B cell (primary cell): ENCODE measurements at regions not wholly inside any gene's neighbourhood (a gene's known extent, or its start where the extent isn't known, plus 50 kb on each side); places are given as distances from the start of the nearest gene placed in this dataset.

Experiments used
- ATAC-seq: fragments of 200-7000 bp; cut with Tn5 transposase; one replicate; pipeline ENCODE4 v1.10.0; 2021; ENCODE audit warnings: low read depth, mild to moderate bottlenecking, moderate number of reproducible peaks, moderate library complexity
- CTCF ChIA-PET: fragments of 350-600 bp; sonication (Branson Sonifier 250); formaldehyde crosslinking; loops from one replicate; lab custom pipeline; 2021; ENCODE audit warnings: antibody characterized with exemption, inconsistent platforms; lab: Charles Lee
- POLR2A ChIA-PET: fragments of 350-600 bp; sonication (Branson Sonifier 250); formaldehyde crosslinking; loops from one replicate; lab custom pipeline; 2021; ENCODE audit warnings: antibody characterized with exemption; lab: Charles Lee
- DNase-seq: peaks from one replicate; pipeline ENCODE4 v3.0.0; 2013
- H2AFZ ChIP-seq: 2 replicates; pipeline ENCODE4 v1.6.1; 2012; ENCODE audit warnings: mild to moderate bottlenecking, low read depth, low read length; ENCODE audit not compliant: insufficient read depth, poor library complexity, severe bottlenecking
- H3K27ac ChIP-seq, 2 donors: 1 replicate in 1 of 2; 2 replicates in 1 of 2; pipeline ENCODE4 v1.5.1; 2012 to 2013; ENCODE audit warnings: low read length in 2 of 2, mild to moderate bottlenecking in 2 of 2, moderate library complexity in 1 of 2
- H3K27me3 ChIP-seq, 4 experiments: fragments of 200-600 bp in 1 of 4; sonication (generic) in 1 of 4; replicated peaks in 1 of 4; 1 replicate in 2 of 4; 2 replicates in 2 of 4; pipeline versions ENCODE4 v1.6.1 to v1.7.0; 2013 to 2016; ENCODE audit warnings: low read length in 3 of 4, mild to moderate bottlenecking in 2 of 4, mixed read lengths in 1 of 4, moderate library complexity in 1 of 4; ENCODE audit not compliant: insufficient read depth in 4 of 4, control insufficient read depth in 3 of 4; ENCODE audit errors: control extremely low read depth in 1 of 4
- H3K36me3 ChIP-seq, 2 experiments: replicated peaks in 1 of 2; 1 replicate in 1 of 2; 2 replicates in 1 of 2; pipeline versions ENCODE4 v1.6.1 to v1.7.1; 2013; ENCODE audit warnings: low read length in 1 of 2; ENCODE audit not compliant: insufficient read depth in 2 of 2, control insufficient read depth in 1 of 2; ENCODE audit errors: control extremely low read depth in 1 of 2, extremely low read depth in 1 of 2
- H3K4me1 ChIP-seq, 2 donors: fragments of 200-600 bp in 1 of 2; sonication (generic) in 1 of 2; 1 replicate in 1 of 2; 2 replicates in 1 of 2; pipeline versions ENCODE4 v1.5.1 to v1.6.1; 2013 to 2017; ENCODE audit warnings: low read length in 2 of 2; ENCODE audit not compliant: control insufficient read depth in 2 of 2, insufficient read depth in 2 of 2
- H3K4me2 ChIP-seq: replicated peaks from 2 replicates; pipeline ENCODE3; 2012; ENCODE audit warnings: mild to moderate bottlenecking, low read depth, low read length; ENCODE audit not compliant: poor library complexity, severe bottlenecking
- H3K4me3 ChIP-seq, 5 experiments: fragments of 200-600 bp in 1 of 5; sonication (generic) in 1 of 5; 1 replicate in 3 of 5; 2 replicates in 2 of 5; pipeline versions ENCODE4 v1.5.1 to v1.7.0; 2011 to 2016; ENCODE audit warnings: low read length in 4 of 5, mild to moderate bottlenecking in 4 of 5, low read depth in 2 of 5, control low read depth in 1 of 5, moderate library complexity in 1 of 5; ENCODE audit not compliant: insufficient read depth in 1 of 5; ENCODE audit errors: control extremely low read depth in 1 of 5, extremely low read depth in 1 of 5
- H3K79me2 ChIP-seq: fragments of 200-600 bp; sonication (generic); one replicate; pipeline ENCODE4 v1.6.0; 2016; ENCODE audit warnings: low read length; ENCODE audit not compliant: control insufficient read depth, insufficient read depth
- H3K9ac ChIP-seq: fragments of 200-600 bp; sonication (generic); 2 replicates; pipeline ENCODE4 v1.6.1; 2017; ENCODE audit warnings: mild to moderate bottlenecking, low read length, moderate library complexity
- H3K9me3 ChIP-seq, 3 donors: one replicate each; pipeline versions ENCODE4 v1.6.1 to v1.7.1; 2013; ENCODE audit warnings: low read length in 2 of 3; ENCODE audit not compliant: control insufficient read depth in 2 of 3, insufficient read depth in 1 of 3; ENCODE audit errors: control extremely low read depth in 1 of 3
- H4K20me1 ChIP-seq: 2 replicates; pipeline ENCODE4 v1.6.0; 2012; ENCODE audit warnings: mild to moderate bottlenecking, low read length; ENCODE audit not compliant: insufficient read depth, control insufficient read depth, poor library complexity, severe bottlenecking
- H3K27ac Mint-ChIP-seq: one replicate; pipeline ENCODE4 v1.8.0; 2021; ENCODE audit warnings: mixed read lengths
- H3K27me3 Mint-ChIP-seq: one replicate; pipeline ENCODE4 v1.8.0; 2021; ENCODE audit warnings: mixed read lengths
- H3K4me1 Mint-ChIP-seq: one replicate; pipeline ENCODE4 v1.8.0; 2021; ENCODE audit warnings: mixed read lengths
- H3K4me3 Mint-ChIP-seq: one replicate; pipeline ENCODE4 v1.8.0; 2021; ENCODE audit warnings: mixed read lengths
- H3K9me3 Mint-ChIP-seq: one replicate; pipeline ENCODE4 v1.8.0; 2022; ENCODE audit warnings: mixed read lengths; ENCODE audit not compliant: insufficient read depth
- EZH2 ChIP-seq: IDR thresholded peaks from 2 replicates; pipeline ENCODE4 v1.6.1; 2012; ENCODE audit warnings: borderline replicate concordance, low read depth, mild to moderate bottlenecking, moderate library complexity, low read length; ENCODE audit not compliant: insufficient read depth, poor library complexity, severe bottlenecking
- WGBS: methylation state at CpG from one replicate; pipeline ENCODE4 v1.1.5; 2013; ENCODE audit warnings: missing lambda C conversion rate; ENCODE audit not compliant: insufficient coverage; 5-methylcytosine and 5-hydroxymethylcytosine counted together
- intact Hi-C: fragments of 100-400 bp; cut with micrococcal nuclease; formaldehyde crosslinking; loops from one replicate; pipeline ENCODE4 v1.10.0; 2022
- TF ChIP-seq, protein P1 (sequence below): fragments of 200-600 bp; IDR thresholded peaks from one replicate; pipeline ENCODE4 v1.8.0; 2022; ENCODE audit warnings: antibody characterized with exemption, mild to moderate bottlenecking

DNA sequence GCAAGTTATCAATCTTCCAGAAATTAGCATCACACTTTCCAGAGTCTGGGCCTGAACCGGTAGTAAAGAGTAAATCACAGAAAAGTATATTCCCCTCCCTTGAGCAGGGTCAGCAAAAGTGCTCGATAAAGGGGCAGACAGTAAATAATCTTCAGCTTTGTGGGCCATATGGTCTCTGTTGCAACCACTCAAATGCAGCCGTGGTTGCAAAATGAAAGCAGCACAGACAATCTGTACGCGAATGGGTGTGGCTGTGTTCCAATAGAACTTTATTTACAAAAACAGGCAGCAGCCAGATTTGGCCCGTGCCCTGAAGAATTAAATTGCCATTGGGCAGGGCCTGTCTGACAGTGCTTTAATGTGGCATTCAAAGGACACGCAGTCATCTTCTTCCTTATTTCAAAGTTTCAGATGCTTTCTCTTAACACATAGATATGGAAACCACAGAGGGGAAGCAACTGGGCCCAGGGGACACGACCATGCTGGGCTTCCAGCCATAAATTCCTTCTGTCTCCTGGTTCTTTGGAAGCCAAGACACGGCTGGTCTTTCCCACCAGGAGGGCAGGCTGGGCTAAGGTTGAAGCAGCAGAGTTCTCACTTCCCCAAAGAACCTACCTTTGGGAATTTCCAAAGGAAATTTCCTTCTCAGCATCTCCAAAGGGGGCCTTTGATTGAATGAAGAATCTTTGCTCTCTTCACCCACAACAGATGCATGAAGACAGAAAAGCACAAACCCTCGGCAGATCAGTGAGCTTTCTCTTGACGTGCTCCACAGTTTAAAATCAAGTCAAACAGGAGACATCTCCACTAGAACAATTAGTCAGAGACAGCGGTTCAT lies 489.8 kb upstream of the PROK2 start:
- no peak for TF ChIP-seq EZH2
- TF ChIP-seq, protein P1, sequence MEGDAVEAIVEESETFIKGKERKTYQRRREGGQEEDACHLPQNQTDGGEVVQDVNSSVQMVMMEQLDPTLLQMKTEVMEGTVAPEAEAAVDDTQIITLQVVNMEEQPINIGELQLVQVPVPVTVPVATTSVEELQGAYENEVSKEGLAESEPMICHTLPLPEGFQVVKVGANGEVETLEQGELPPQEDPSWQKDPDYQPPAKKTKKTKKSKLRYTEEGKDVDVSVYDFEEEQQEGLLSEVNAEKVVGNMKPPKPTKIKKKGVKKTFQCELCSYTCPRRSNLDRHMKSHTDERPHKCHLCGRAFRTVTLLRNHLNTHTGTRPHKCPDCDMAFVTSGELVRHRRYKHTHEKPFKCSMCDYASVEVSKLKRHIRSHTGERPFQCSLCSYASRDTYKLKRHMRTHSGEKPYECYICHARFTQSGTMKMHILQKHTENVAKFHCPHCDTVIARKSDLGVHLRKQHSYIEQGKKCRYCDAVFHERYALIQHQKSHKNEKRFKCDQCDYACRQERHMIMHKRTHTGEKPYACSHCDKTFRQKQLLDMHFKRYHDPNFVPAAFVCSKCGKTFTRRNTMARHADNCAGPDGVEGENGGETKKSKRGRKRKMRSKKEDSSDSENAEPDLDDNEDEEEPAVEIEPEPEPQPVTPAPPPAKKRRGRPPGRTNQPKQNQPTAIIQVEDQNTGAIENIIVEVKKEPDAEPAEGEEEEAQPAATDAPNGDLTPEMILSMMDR = no peak
- Mint-ChIP-seq H3K27ac (peak overlapping the region; percentile 10), H3K4me1 (peaks cover 69% of the 10 kb centered on the region), H3K9me3 (peaks cover 7% of the 10 kb centered on the region), H3K4me3 (peak overlapping the region; percentile 67), H3K27me3 (peaks cover 9% of the 10 kb centered on the region)
- peak overlapping the region; percentile 27 for H3K9ac ChIP-seq
- 9% methylated on average over 9 of the region's 12 CpGs for WGBS
- H3K36me3 ChIP-seq = no peaks in the 10 kb centered on the region
- intact Hi-C loops = loop anchor here (1.0 to 5.0 kb wide), 4 partner anchors 15 to 110 kb away; no protein-coding TSS in a partner anchor
- peaks cover 0 to 2% (median 0%) of the 10 kb centered on the region in 4 experiments for H3K27me3 ChIP-seq
- DNase-seq (peak; percentile 77), ATAC-seq (peak; percentile 88)
- H4K20me1 ChIP-seq = no peaks in the 10 kb centered on the region
- H3K9me3 ChIP-seq = peaks cover 0 to 9% (median 6%) of the 10 kb centered on the region in 3 donors
- H3K4me2 ChIP-seq = peak overlapping the region; percentile 64
- no peak overlapping the region for H2AFZ ChIP-seq
- H3K27ac ChIP-seq = peak overlapping the region in 1 of 2 donors; percentile 41
- ChIA-PET POLR2A (no interaction called here), CTCF (no interaction called here)
- H3K79me2 ChIP-seq = no peaks in the 10 kb centered on the region
- peak overlapping the region in 1 of 5 experiments; percentile 3 for H3K4me3 ChIP-seq
- peaks cover 64 to 68% of the 10 kb centered on the region in 2 donors for H3K4me1 ChIP-seq

DNA sequence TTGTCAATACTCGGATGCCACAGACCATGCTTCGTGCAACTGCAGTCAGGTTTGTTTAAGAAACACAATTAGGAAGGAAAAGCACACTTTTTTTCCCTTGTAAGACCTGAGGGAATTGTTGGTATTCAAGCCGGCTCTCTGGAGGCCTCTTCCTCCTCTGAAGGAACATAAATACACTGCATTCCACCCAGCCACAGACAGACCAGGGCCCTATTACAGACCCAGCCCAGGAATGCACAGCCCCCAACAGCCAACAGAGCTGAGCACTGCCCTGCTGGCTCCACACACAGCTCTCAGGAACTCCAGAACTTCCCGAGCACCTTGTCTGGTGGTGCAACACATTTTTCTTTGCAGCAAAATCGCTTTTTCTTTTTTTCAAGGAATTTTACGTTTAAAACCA lies 488.7 kb upstream of the PROK2 start:
- peaks cover 7% of the 10 kb centered on the region for H3K9me3 Mint-ChIP-seq
- no peaks in the 10 kb centered on the region for H3K36me3 ChIP-seq
- CTCF ChIA-PET = interaction anchor here (0.7 kb wide), 1 partner anchor 126 kb away, joined by 3 read pairs; no protein-coding TSS in a partner anchor

More for the DNA sequence above, 488.7 kb upstream of the PROK2 start:
- Histone ChIP-seq H2AFZ (no peak overlapping the region), H3K4me2 (peak overlapping the region; percentile 64), H3K79me2 (no peaks in the 10 kb centered on the region), H3K27me3 (peaks cover 0 to 9% (median 0%) of the 10 kb centered on the region in 4 experiments), H4K20me1 (no peaks in the 10 kb centered on the region), H3K9ac (no peak overlapping the region), H3K4me3 (no peak overlapping the region), H3K27ac (no peak overlapping the region), H3K9me3 (peaks cover 0 to 9% (median 6%) of the 10 kb centered on the region in 3 donors), H3K4me1 (peaks cover 70 to 72% of the 10 kb centered on the region in 2 donors)
- Mint-ChIP-seq H3K27me3 (peaks cover 5% of the 10 kb centered on the region), H3K4me1 (peaks cover 76% of the 10 kb centered on the region), H3K27ac (no peak overlapping the region), H3K4me3 (peak overlapping the region; percentile 67)
- no peak for ATAC-seq
- 6% methylated on average over 3 of the region's 6 CpGs for WGBS
- intact Hi-C loops = loop anchor here (1.0 to 5.0 kb wide), 4 partner anchors 16 to 109 kb away; no protein-coding TSS in a partner anchor
- POLR2A ChIA-PET = no interaction called here
- TF ChIP-seq, protein P1 = no peak
- no peak for TF ChIP-seq EZH2
- DNase-seq = no peak
